GM10248 (cell line): ENCODE measurements at regions not wholly inside any gene's neighbourhood (a gene's known extent, or its start where the extent isn't known, plus 50 kb on each side); places are given as distances from the start of the nearest gene placed in this dataset.

ENCODE experiments used
- CTCF ChIA-PET: fragments of 300-600 bp; sonication (Branson Sonifier 250); formaldehyde crosslinking; extraction: SDS; loops from one replicate; lab custom pipeline; 2021; ENCODE audit warnings: antibody characterized with exemption; lab: Yijun Ruan, JAX
- POLR2A ChIA-PET: fragments of 350-650 bp; sonication (Branson Sonifier 250); formaldehyde crosslinking; extraction: SDS; loops from one replicate; lab custom pipeline; 2020; ENCODE audit warnings: antibody characterized with exemption; lab: Yijun Ruan, JAX
- DNase-seq: peaks from one replicate; pipeline ENCODE4 v3.0.0; 2012; ENCODE audit errors: extremely low spot score
- TF ChIP-seq, protein P1 (sequence below): IDR thresholded peaks from 2 replicates; pipeline ENCODE4 v1.5.1; 2012; ENCODE audit warnings: mild to moderate bottlenecking, low read depth; ENCODE audit errors: extremely low read depth, missing control alignments, control extremely low read depth

GRCh38 chr9:108194154-108194553, 661.6 kb downstream of the ACTL7B start:
- ChIA-PET POLR2A (no interaction called here), CTCF (interaction anchor here (1.2 to 1.3 kb wide), 2 partner anchors 13 to 18 kb away, joined by 3 to 5 read pairs; no protein-coding TSS in a partner anchor)
- TF ChIP-seq, protein P1, sequence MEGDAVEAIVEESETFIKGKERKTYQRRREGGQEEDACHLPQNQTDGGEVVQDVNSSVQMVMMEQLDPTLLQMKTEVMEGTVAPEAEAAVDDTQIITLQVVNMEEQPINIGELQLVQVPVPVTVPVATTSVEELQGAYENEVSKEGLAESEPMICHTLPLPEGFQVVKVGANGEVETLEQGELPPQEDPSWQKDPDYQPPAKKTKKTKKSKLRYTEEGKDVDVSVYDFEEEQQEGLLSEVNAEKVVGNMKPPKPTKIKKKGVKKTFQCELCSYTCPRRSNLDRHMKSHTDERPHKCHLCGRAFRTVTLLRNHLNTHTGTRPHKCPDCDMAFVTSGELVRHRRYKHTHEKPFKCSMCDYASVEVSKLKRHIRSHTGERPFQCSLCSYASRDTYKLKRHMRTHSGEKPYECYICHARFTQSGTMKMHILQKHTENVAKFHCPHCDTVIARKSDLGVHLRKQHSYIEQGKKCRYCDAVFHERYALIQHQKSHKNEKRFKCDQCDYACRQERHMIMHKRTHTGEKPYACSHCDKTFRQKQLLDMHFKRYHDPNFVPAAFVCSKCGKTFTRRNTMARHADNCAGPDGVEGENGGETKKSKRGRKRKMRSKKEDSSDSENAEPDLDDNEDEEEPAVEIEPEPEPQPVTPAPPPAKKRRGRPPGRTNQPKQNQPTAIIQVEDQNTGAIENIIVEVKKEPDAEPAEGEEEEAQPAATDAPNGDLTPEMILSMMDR, result no peak
- no peak for DNase-seq

GRCh38 chr9:108193026-108193710, 662.6 kb downstream of the ACTL7B start:
- TF ChIP-seq, protein P1, result no peak
- DNase-seq, result no peak
- ChIA-PET POLR2A (no interaction called here), CTCF (interaction anchor here (1.2 to 1.3 kb wide), 2 partner anchors 12 to 19 kb away, joined by 3 to 5 read pairs; no protein-coding TSS in a partner anchor)

GRCh38 chr9:108191065-108191464, 664.7 kb downstream of the ACTL7B start:
- DNase-seq, result no peak
- CTCF ChIA-PET, result no interaction called here
- TF ChIP-seq, protein P1, result no peak
- POLR2A ChIA-PET, result no interaction called here

- DNase-seq, result no peak
- ChIA-PET POLR2A (no interaction called here), CTCF (no interaction called here)
- TF ChIP-seq, protein P1, result no peak
Measured at GRCh38 chr9:108188976-108189375, 666.8 kb downstream of the ACTL7B start.

GRCh38 chr9:108188482-108188881, 667.3 kb downstream of the ACTL7B start:
- TF ChIP-seq, protein P1, result no peak
- POLR2A ChIA-PET, result no interaction called here
- no peak for DNase-seq
- CTCF ChIA-PET, result no interaction called here

DNA sequence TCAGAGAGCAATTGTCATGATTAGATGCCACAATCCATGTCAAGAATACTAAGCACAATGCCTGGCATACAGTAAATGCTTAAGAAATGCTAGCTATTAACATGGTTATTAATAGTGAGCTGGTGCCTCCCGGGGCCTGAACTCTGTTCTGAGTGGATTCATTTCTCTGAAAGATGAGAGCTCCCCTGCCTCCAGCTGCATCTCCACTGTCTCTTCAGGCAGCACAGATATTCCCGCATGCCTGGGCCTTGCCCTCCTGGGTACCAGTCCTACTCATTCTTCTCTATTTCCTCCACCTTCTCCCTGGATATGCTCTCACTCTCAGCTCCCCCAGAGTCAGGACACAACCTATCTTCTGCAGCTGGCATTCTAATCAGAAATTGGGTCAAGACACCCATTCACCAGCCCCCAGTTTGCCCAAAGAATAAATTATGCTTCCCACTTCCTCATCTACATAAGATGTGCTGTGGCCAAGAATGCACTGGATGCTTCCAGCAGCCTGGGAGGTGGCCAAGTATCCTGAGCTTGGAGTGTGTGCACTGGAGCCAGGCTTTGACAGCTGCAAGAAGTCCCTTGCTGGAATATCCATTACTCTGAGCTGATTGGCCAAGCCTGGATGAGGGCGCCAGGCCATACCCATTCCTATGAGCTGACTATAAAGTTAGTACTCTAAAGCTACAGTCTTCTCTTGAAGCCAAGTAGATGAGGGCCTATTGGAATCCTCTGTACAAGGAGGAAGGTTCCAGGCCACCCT, 669.0 kb downstream of the ACTL7B start:
- ChIA-PET CTCF (interaction anchor here (1.0 kb wide), 1 partner anchor 93 kb away, joined by 3 read pairs; no protein-coding TSS in a partner anchor), POLR2A (interaction anchor here (0.5 kb wide), 1 partner anchor 467 kb away, joined by 3 read pairs; no protein-coding TSS in a partner anchor)
- TF ChIP-seq, protein P1, result no peak
- no peak for DNase-seq
